Coronary artery (tissue), 2 donors: ENCODE measurements at regions not wholly inside any gene's neighbourhood (a gene's known extent, or its start where the extent isn't known, plus 50 kb on each side); places are given as distances from the start of the nearest gene placed in this dataset.

ENCODE experiments used
- DNase-seq: peaks from one replicate; pipeline ENCODE4 v3.0.0-alpha.2; 2017; ENCODE audit warnings: low spot score
- H3K27ac ChIP-seq, 2 donors: fragments of 200-600 bp; sonication (generic); one replicate each; pipeline ENCODE4 v1.5.1; 2016 to 2019
- H3K4me3 ChIP-seq: fragments of 200-600 bp; sonication (generic); 2 replicates; pipeline ENCODE4 v1.5.1; 2016; ENCODE audit warnings: mild to moderate bottlenecking, moderate library complexity
- TF ChIP-seq, protein P1 (sequence below): fragments of 200-600 bp; sonication (generic); IDR thresholded peaks from one replicate; pipeline ENCODE4 v1.5.1; 2019; ENCODE audit warnings: antibody characterized with exemption

DNA sequence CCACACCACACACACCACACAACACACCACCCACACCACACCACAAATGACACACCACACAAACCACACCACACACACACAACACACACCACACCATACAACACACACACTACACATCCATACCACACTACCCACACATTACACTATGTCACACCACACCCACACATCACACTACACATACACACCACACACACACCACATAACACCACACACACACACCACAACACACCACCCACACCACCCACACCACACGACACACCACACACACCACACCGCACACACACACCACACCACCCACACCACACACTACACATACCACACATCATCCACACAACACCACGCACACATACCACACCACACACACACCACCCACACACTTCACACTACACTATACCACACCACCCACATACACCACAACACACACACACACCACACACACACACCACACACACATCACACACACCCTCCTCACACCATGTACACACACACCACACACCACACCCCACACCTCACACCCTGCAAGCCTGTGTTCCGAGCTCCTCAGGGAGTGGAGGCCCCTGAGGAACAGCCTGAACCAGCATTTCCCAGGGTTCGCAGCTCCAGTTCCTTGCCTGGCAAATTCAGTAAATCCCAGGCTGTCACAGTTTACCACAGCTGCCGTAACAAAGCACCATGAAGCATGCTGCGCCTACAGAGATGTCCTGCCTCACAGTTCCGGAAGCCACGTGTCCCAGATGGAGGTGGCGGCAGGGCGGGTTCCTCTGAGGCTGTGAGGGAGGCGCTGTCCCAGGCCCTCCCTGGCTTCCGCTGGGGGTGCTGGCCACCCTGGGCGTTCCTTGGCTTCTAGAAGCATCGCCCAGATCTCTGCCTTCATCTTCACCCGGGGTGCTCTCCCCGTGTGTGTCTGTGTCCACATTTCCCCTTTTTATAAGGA, 69.8 kb upstream of the ATP5PO start:
- no peak overlapping the region for H3K4me3 ChIP-seq
- DNase-seq, result no peak
- no peak overlapping the region for H3K27ac ChIP-seq
- TF ChIP-seq, protein P1, sequence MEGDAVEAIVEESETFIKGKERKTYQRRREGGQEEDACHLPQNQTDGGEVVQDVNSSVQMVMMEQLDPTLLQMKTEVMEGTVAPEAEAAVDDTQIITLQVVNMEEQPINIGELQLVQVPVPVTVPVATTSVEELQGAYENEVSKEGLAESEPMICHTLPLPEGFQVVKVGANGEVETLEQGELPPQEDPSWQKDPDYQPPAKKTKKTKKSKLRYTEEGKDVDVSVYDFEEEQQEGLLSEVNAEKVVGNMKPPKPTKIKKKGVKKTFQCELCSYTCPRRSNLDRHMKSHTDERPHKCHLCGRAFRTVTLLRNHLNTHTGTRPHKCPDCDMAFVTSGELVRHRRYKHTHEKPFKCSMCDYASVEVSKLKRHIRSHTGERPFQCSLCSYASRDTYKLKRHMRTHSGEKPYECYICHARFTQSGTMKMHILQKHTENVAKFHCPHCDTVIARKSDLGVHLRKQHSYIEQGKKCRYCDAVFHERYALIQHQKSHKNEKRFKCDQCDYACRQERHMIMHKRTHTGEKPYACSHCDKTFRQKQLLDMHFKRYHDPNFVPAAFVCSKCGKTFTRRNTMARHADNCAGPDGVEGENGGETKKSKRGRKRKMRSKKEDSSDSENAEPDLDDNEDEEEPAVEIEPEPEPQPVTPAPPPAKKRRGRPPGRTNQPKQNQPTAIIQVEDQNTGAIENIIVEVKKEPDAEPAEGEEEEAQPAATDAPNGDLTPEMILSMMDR, result no peak

DNA sequence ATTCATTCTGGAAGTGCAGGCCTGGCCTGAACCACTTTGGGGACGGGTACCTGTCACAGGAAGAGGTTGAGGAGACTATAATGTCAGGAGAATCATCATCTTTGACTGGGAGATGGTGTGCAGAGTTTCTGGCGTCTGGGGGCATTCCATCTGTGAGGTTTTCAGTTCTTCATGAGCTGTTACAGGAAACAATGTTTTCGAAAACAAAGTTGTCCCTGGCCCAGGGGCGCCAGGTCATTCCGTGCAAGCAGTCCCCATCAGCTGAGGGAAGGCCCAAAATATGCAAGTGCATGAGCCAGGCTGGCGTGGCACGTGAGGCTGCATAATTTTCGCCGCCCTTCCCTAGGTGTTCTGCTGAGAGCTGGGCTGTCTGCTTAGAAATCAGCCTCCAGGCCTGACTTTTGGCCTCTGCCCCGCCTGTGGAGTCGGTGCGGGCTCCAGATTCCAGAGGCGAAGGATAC, 68.4 kb upstream of the ATP5PO start:
- no peak overlapping the region for H3K4me3 ChIP-seq
- H3K27ac ChIP-seq, result no peak overlapping the region
- DNase-seq, result no peak
- TF ChIP-seq, protein P1, result no peak

DNA sequence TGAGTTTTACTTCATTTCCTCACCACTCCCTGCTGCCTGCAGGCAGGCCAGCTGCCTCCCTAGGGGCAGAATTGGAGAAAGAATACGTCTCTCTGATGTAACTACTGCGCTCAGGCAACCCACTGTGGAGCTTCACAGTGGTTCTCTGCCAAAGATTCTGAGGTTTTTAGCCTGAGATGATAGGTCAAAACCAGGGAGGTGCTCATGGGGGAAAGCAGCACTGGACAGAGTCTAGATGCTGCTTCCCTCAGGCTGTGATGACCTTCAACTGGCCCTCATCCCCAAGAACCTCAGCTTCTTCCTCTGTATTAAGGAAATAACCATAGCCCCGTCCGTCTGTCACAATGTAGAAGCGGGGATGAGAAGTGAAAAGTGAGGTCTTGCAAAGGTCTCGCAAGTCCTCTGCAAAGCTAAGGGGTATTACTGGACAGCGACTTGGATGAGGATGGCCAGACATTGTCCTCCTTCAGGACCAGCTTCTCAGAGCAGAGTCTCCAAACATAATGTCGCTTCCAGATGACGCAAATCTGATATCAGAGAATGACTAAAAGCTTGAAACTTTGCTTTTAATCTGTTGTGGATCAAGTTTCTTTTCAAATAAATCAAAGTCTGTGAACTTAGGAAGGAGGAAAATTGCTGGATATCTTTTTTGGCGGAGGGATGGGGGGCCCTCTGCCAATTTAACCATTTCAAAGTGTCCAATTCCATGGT, 65.9 kb upstream of the ATP5PO start:
- Histone ChIP-seq H3K27ac (peak overlapping the region in 1 of 2 donors; percentile 6), H3K4me3 (no peak overlapping the region)
- TF ChIP-seq, protein P1, result no peak
- peak; percentile 26 for DNase-seq

DNA sequence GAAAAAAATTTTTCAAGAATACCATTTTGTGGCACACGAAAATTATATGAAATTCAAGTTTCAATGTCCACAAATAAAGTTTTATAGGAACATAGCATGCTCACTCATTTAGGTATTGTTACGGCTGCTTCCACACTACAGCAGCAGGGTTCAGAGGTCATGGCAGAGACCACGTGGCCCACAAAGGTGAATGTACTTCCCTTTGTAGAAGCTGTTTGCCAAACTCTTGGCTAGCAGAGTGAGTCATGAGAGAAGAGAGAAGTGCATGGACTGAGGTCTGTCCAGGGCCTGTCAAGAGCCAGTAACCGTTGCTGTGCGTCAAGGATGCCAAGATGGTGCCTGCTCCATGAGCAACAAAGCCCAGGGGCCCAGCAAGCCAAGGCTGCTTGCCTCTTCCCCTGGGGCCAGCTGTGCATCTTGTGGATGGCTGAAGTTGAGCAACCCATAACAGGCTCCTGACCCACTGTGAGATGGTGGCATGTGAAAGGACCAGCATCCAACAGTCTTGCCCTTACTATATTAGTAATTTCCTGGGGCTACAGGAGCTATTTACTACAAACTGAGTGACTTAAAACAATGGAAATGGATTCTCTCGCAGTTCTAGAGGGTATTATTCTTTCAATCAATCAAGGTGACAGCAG, 64.8 kb upstream of the ATP5PO start:
- DNase-seq, result peak; percentile 52
- TF ChIP-seq, protein P1, result no peak
- Histone ChIP-seq H3K27ac (no peak overlapping the region), H3K4me3 (no peak overlapping the region)

DNA sequence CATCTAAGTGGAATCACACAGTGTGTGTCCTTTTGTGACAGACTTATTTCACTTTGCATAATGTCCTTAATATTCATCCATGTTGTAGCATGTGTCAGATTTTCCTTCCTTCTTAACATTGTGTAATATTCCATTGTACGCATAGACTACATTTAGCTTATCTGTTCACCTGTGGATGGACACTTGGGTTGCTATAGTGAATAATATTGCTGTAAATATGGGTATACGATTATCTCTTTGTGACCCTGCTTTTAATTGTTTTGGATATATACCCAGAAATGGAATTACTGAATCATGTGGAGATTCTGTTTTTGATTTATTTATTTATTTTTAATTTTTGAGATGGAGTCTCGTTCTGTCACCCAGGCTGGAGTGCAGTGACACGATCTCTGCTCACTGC, 63.0 kb upstream of the ATP5PO start:
- no peak for DNase-seq
- Histone ChIP-seq H3K27ac (no peak overlapping the region), H3K4me3 (no peak overlapping the region)
- TF ChIP-seq, protein P1, result no peak

DNA sequence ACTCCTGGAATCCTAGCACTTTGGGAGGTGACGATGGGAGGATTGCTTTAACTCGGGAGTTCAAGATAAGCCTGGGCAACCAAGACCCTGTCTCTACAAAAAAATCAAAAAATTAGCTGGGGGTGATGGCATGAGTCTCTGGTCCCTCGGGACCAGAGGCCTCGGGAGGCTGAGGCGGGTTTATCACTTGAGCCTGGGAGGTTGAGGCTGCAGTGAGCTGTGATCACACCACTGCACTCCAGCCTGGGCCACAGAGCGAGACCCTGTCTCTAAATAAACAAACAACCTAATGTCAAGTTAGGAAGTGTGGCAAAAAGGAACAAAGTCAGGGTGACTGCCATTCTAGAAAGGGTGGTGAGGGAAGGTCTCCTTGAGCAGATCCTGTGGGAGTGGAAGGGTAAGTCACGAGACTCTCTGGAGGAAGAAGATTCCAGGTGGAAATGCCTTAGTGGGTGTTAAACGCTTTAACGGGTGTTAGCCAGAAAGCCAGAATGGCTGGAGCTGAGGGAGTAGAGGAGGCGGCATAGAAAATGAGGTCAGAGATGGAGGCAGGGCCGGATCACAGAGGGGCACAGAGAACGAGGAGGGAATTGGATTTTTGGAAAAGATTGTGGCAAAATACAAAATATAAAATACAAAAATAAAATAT, 62.2 kb upstream of the ATP5PO start:
- no peak overlapping the region for H3K27ac ChIP-seq
- TF ChIP-seq, protein P1, result no peak
- H3K4me3 ChIP-seq, result no peak overlapping the region
- DNase-seq, result peak; percentile 49
